ENCODE measurements at regions not wholly inside any gene's neighbourhood (a gene's known extent, or its start where the extent isn't known, plus 50 kb on each side); places are given as distances from the start of the nearest gene placed in this dataset.

DNA sequence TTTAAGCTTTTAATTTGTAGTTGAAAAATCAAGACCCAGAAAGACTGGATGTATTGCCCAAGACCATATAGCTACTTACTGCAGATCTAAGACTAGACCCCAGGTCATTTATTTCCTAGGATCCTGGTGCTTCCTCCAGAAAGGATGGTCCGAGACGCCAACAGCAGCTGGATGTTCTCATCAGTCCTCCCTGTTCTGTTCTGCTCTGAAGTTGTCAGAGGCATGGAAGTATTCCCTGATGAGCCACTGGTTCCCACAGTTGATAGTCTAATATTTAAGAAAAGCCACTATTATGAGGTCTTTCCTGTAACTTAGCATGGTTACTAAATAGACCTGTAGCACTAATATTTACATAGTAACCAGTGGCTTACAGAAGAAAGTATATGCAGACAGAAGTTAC is 393.5 kb downstream of the MTX2 start:
- TF ChIP-seq SP1 (CRISPR knock-in tag; conservative IDR thresholded peaks at IDR 0.05) (no peak), ZBTB21 (CRISPR knock-in tag; IDR thresholded peaks at IDR 0.05; ENCODE audit: borderline replicate concordance) (no peak), MXD4 (CRISPR knock-in tag; IDR thresholded peaks at IDR 0.05; ENCODE audit: borderline replicate concordance) (no peak), ATF1 (CRISPR knock-in tag; IDR thresholded peaks at IDR 0.05) (no peak), SMAD4 (CRISPR knock-in tag; IDR thresholded peaks at IDR 0.05) (no peak)
- TF ChIP-seq, protein P1, sequence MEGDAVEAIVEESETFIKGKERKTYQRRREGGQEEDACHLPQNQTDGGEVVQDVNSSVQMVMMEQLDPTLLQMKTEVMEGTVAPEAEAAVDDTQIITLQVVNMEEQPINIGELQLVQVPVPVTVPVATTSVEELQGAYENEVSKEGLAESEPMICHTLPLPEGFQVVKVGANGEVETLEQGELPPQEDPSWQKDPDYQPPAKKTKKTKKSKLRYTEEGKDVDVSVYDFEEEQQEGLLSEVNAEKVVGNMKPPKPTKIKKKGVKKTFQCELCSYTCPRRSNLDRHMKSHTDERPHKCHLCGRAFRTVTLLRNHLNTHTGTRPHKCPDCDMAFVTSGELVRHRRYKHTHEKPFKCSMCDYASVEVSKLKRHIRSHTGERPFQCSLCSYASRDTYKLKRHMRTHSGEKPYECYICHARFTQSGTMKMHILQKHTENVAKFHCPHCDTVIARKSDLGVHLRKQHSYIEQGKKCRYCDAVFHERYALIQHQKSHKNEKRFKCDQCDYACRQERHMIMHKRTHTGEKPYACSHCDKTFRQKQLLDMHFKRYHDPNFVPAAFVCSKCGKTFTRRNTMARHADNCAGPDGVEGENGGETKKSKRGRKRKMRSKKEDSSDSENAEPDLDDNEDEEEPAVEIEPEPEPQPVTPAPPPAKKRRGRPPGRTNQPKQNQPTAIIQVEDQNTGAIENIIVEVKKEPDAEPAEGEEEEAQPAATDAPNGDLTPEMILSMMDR (IDR thresholded peaks at IDR 0.05) = no peak
- TF ChIP-seq, protein P2, sequence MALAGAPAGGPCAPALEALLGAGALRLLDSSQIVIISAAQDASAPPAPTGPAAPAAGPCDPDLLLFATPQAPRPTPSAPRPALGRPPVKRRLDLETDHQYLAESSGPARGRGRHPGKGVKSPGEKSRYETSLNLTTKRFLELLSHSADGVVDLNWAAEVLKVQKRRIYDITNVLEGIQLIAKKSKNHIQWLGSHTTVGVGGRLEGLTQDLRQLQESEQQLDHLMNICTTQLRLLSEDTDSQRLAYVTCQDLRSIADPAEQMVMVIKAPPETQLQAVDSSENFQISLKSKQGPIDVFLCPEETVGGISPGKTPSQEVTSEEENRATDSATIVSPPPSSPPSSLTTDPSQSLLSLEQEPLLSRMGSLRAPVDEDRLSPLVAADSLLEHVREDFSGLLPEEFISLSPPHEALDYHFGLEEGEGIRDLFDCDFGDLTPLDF (CRISPR knock-in tag; IDR thresholded peaks at IDR 0.05) = no peak
- TF ChIP-seq, protein P3, sequence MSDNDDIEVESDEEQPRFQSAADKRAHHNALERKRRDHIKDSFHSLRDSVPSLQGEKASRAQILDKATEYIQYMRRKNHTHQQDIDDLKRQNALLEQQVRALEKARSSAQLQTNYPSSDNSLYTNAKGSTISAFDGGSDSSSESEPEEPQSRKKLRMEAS (CRISPR knock-in tag; IDR thresholded peaks at IDR 0.05) = no peak

All from WTC11 (cell line).